Fibroblast of skin of abdomen (primary cell): ENCODE measurements at regions not wholly inside any gene's neighbourhood (a gene's known extent, or its start where the extent isn't known, plus 50 kb on each side); places are given as distances from the start of the nearest gene placed in this dataset.
A peak's percentile ranks its signal among the peaks of the same experiment; 100 is the strongest.
"Not testable (repeated sequence)": the region's sequence is repeated elsewhere in the genome, so short reads cannot be mapped to it uniquely, and the experiment has no call there.

Source experiments
- DNase-seq: peaks from one replicate; pipeline ENCODE4 v3.0.0-alpha.2; 2013

DNA sequence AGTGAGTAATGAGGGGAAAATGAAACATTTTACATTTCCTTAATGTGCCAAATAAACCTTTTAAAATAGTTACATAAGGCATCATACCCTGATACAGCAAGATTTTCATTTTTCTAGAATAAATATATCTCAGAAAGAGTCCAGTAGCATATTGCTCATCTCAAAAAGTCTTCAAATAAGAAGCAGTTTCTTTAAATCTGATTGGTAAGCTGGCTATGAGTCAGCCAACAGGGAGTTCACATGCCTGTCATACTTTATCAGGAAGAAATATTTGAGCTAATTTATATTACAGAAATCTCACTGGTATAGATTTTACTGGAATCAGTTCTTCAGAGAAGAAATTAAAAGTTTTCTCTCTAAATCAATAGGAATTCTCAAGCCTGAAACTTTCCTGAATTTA lies 258.1 kb downstream of the C11orf87 start:
- peak; percentile 60 for DNase-seq

DNA sequence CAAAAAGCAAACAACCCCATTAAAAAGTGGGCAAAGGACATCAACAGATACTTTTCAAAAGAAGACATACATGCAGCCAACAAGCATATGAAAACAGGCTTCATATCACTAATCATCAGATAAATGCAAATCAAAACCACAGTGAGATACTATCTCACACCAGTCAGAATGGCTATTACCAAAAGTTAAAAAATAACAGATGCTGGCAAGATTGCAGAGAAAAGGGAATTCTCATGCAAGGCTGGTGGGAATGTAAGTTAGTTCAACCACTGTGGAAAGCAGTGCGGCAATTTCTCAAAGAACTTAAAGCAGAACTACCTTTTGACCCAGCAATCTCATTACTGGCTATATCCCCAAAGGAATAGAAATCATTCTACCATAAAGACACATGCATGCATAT lies 260.8 kb downstream of the C11orf87 start:
- DNase-seq: not testable (repeated sequence)

DNA sequence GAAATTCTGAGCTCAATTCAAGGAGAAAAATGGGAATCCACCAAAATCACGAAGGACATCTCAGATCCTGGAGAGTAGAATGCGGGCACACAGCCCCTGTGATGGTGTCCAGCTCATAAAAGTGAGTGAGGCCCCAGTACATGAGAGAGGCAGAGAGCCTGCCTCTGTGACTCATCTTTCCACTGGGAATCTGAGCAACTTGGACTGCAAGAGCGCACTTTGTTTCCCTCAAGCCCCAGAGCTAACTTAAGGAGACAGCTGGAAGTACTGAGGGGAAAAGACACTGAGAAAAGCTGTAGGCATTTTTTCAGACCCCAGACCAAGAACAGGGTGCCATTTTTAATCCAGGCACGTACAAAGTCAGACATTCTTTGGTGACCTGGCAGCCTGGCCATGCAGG lies 273.7 kb downstream of the C11orf87 start:
- DNase-seq: peak; percentile 18

DNA sequence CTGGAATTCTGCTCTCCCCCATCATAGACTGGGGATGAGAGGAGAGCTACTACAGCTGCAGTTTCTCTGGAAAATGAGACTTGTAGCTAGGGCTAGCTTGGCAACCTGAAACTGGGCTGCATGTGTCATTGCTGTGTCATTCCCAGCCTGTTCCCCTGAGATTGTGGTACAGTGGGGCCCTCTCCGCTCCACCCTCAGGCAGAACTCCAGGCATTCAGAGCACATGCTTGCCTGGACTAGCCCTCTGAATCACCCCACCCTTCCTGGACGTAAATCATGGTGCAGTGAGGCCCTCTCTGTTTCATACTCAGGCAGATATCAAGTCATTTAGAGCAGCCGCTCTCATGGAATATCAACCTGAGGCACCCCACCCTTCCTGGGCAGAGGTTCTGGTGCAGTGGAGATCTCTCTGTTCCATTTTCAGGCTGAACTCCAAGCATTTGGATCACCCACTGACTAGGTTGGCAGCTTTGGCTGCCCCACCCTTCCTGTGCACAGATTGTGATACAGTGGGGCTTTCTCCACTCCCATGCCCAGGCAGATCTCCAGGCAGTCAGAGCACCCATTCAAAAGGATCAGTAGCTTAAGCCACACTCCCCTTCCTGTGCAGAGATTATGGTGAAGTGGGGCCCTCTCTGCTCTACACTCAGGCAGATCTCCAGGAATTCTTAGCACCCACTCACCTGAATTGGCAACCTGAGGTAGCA lies 274.4 kb downstream of the C11orf87 start:
- peak; percentile 47 for DNase-seq

DNA sequence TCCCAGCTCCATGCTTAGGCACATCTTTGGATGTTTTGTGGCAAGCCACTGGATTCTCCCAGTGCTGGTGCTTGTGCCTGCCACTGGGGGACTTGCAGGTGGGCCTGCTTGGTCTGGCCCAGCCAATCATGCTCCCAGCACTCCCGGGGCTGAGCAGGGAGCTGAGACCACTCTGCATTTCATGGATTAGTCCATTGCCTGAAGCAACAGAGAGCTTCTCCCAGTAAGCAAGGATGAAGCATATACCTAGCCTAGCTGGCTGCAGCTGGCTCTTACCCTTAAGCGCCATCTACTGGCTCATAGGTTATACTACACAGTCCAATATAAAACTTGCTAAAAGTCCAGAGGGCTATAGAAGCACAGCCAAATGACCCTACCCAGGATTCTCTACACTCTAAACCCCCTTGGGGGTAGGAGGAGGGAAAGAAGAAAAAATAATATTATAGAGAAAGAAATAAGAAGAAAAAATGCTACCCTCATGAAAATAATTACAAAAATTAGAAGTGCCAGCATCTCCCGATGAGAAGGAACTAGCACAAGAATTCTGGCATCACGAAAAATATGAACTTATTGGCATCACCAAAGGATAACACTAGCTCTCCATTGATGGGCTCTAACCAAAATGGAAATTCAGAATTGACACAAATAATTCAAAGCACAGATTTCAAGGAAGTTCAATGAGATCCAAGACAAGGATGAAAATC lies 275.3 kb downstream of the C11orf87 start:
- DNase-seq: peak; percentile 46

DNA sequence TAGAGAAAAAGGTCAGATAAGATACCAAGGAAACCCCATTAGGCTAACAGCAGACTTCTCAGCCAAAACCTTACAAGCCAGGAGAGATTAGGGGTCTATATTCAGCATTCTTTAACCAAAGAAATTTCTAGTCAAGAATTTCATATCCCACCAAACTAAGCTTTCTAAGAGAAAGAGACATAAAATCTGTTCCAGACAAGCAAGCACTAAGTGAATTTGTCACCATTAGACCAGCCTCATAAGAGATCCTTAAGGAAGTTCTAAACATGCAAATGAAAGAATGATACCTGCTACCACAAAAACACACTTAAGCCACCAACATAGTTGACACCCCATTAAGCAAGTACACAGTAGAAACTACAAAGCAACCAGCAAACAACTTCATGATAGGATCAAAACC lies 276.2 kb downstream of the C11orf87 start:
- no peak for DNase-seq

DNA sequence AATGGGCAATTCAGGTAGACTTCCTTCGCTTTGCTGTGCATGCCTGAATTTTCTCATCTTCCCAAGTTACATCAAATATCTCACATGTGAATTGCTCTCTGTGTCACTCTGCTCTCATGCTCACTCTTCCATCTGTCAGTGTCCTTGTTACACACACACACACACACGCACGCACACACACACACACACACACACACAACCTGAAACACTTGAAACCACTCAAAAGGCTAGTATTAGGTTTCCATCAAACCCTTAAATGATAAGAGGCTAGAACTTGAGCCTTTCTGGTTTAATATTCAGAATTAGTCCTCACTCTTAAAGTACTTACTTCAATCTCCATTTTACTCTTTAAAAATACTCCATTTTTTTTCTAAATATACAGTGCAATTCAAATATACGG lies 282.4 kb downstream of the C11orf87 start:
- no peak for DNase-seq

DNA sequence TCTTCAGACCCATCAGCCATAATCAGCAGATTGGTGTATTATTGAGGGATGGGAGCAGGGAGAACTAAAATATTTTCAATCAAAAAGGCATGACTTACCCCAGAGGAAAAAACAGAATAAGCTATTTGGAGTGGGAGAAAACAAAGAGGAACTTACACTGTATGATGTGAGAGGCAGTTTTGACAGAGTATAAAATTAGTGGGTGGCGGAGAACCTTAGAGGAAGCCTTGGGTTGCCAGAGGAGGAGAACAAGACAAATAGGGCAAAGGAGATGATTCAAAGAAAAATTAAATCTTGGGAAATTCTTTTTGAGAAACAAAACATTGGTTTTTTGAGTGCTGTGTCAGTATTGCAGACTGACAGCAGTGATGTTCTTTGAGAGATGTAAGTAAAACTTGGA lies 285.0 kb downstream of the C11orf87 start:
- DNase-seq: no peak

DNA sequence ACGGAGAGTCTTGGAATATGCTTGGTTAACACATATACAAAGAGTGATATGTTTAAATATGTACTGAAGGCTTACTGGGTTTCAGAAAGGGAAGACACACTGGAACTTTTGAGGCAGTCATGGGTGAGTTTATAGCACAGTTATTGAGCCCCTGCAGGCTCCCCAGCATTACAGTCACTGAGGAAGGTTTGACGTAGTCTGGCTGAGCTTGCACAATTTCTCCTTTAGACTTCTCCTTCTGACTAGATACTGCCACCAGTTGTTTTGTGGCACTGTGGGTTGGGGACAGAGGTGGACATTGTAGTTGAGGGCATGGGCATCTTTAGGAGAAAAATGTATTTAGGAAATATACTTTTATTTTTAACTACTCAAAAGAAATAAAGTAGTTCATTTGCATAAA lies 285.4 kb downstream of the C11orf87 start:
- no peak for DNase-seq

DNA sequence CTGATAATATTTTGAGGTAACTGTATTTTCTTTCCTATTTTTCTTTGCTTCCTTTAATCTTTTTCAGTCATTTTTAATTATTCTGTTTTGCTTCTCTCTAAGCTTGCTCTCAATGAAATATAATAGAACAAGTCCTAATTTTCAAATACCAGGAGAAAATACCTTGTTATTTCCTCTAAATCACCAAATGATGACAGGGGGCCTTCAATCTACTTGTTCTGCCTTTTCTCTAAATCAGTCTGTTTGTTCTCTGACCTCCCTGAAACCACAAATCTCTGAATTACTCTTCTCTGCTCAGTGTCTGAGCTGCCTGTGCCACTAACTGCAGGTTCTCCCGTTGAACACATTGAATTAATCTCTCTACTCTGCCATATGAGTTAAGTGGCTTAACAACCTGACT lies 286.2 kb downstream of the C11orf87 start:
- no peak for DNase-seq

DNA sequence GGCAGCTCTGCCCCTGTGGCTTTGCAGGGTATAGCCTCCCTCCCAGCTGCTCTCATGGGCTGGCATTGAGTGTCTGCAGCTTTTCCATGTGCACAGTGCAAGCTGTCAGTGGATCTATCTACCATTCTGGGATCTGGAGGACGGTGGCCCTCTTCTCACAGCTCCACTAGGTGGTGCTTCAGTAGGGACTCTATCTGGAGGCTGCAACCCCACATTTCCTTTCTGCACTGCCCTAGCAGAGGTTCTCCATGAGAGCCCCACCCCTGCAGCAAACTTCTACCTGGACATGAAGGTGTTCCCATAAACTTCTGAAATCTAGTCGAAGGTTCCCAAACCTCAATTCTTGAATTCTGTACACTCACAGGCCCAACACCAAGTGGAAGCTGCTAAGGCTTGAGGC lies 292.5 kb downstream of the C11orf87 start:
- not testable (repeated sequence) for DNase-seq

DNA sequence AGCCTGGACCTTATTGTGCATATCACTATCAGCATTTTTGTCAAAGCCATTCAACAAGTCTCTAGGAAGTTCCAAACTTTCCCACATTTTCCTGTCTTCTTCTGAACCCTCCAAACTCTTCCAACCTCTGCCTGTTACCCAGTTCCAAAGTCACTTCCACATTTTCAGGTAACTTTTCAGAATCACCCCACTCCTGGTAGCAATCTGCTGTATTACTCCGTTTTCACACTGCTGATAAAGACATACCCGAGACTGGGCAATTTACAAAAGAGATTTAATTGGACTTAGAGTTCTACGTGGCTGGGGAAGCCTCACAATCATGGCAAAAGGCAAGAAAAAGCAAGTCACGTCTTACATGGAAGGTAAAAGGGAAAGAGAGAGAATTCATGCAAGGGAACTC lies 293.4 kb downstream of the C11orf87 start:
- not testable (repeated sequence) for DNase-seq

DNA sequence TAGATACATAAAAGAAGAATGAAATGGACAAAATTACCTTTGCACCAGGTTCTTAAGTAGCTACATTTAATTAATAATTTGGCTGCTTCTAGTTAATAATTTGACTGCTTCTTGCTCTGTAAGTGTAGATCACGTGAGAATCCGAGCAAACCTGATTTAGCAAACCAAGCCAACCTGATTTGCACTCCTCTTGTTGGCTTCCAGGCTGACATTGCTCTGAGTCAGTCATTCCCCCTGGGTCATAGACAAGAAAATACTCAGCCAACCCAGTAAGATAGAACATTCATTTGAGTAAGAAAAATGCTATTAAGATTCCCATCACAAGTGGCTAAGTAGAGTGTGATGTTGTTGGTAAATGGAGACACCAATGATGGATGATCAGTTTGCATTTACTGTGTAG lies 304.1 kb downstream of the C11orf87 start:
- peak; percentile 37 for DNase-seq

DNA sequence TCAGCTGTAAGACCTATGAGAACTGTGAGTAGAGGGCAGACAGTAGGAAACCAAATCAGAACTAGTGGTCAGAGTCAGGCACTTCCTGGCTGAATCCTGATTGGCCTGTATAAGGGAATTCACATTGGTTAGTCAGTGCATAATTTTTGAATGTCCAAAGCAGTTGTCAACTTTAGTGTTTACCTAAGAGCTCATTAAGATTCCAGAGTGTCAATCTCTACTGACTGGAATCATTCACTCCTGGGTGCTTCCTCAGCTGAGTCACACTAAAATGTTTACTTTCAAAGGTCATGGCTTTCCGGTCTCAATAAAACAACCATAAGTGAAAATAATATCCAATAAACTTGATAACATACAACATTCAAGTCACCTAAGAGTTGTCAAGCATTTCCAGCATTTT lies 306.1 kb downstream of the C11orf87 start:
- DNase-seq: no peak

DNA sequence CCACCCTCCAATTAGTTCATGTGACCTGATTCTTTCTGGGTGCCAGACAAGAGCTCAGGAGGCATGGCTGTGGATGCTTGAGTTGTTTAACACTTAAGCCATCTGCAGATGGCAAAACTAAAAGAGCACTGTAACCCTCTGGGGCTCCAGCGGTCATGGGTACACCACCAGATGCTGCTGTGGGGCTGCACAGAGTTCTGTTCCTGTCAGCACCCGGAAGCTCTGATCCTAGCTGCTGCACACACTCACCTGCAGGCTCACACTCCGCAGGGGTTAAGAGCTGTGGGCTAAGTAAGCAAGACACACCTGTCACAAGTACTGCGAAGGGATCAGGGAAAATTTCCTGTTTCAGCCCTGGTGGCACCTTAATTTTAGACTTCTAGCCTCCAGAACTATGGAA lies 307.8 kb downstream of the C11orf87 start:
- DNase-seq: no peak

DNA sequence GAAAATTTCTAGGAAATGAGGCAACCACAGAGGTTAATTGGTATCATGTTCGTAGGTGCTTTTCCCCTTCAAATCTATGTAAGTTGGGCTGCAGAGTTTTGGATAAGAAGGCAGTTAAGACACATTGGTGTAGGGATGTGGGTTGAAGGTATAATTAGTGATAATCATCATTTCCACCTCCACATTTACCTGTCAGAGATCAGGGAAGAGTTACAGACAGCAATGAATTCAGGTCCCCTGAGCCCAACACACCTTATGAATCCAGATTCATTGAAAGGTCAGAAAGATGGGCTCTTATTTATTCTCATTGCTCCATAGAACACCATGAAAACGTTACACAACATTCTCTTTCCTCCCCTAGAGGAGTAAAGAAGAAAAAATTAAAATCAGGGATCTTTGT lies 308.7 kb downstream of the C11orf87 start:
- DNase-seq: no peak

DNA sequence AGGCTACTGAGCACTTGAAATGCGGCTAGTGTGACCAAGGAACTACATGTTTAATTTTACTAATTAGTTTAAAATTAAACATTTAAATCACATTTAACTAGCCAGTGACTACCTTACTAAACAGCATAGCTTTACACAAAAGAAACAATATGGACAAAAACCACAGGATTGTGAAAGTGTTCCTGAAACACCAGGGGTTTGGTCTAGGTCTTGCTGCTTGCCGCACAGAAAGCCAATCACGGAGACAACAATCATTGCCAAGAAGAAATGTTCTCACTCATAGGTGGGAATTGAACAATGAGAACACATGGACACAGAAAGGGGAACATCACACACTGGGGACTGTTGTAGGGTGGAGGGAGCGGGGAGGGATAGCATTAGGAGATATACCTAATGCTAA lies 309.5 kb downstream of the C11orf87 start:
- no peak for DNase-seq

DNA sequence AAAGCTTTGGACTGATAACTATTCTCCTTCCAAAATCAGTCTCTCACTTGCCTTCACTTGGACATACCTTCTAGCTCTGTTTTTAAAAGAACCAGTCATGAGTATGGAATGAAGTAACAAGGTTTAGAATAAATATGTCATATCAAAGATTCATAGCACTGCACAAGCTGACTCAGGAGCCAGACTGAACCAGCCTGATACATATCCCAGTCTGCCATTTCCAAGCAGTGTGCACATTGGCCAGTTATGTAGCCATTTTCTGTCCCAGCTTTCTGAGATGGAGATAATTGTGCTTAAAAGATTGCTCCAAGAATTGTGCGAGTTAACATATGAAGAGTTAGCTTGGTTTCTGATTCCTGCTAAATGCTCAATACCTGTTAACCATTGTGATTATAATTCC lies 311.3 kb downstream of the C11orf87 start:
- peak; percentile 58 for DNase-seq

DNA sequence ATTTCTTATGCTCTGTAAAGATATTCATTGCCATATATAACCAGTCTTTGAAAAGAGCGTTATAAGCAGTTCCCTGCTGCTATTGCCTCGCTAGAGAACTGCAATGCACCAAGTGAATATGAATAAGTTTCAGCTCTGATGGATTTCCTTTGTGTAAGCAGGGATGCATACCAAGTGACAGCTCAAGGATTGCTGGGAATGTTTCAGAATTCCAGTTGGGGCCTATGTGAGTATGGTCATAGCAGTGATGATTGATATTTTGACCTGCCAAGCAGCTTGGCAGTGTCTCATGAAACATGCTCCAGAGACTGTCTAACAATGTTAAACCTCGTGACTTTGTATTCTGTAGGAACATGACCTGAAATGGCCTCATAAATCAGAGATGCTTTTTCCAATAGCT lies 312.6 kb downstream of the C11orf87 start:
- peak; percentile 82 for DNase-seq

DNA sequence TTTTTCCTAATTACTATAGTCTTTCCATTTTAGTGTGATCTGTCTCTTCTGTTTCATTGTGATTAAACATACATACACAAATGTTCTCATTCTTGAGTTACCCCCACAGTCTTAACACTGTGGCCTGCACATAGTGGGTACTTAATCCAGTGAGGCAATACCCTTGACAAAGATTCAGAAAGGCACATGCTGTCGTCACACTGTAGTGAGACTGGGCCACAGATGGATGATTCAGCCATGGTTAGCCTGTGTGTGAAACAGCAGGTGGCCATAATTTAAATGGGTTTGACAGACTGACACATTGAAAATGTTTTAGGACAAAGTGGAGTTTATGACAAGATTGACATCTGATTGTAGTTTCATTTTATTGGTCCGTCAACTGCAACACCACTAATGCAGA lies 313.1 kb downstream of the C11orf87 start:
- DNase-seq: peak; percentile 13

DNA sequence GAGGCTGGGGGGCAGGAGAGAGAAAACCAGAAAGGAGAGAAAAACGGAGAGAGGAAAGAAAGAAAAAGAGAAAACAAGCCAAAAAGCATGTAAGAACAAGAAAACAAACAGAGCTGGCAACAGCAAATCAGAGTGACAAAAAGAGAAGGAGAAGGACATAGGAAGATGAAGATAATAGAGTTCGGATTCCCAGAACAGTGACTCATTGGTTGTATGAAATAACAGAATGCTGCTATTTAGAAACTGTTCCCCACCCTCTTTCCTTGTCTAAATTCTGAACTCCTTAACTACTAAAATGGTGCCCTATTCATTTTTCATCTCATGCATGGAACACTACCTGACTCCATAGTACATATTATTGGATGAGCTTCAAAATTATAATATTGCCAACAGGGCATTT lies 317.4 kb downstream of the C11orf87 start:
- no peak for DNase-seq

DNA sequence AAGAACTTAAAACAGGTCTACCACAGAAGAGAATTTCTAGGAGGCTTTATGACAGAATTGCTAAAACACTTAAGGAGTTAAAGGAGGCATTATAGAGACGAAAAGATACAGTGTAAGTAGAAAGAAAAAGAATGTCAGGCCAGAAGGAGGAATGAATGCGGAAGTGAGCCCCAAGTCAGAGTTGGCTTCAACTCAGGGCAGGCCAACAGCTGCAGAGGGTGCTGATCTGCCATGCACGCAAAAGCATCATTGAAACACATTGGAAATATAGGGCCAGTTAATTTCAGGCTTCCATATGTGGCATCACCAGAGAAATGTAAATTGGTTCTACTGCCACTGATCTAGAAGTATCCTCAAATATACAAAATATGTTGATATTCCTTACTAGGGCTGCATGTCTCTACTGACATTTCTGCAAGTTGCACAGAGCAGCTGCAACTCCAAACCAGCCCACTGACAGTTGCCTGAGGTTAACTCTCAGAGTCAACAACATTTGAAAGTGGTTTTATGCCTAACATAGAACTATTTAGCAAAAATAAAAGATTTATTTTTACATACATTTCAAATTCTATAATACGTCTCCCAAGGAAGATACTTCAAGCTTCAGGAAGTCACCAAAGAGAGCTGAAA lies 324.1 kb downstream of the C11orf87 start:
- no peak for DNase-seq

DNA sequence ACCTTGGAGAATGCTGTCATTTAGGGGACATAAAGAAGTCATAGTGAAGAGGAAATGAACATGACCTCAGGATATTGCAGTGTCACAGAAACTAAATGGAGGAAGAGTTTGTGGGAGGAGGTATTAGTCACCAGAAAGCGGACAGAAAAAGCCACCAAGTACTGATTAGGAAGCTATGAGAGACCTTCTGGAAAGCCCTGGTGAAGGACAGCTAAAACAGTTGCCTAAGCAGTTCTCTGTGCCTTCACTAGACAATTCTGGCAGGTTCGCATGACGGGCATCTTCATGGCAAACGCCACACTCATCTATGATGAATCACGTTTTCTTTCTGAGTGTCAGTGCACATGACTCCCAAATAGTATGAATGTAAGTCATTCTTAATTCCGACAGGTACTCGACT lies 325.8 kb downstream of the C11orf87 start:
- DNase-seq: no peak

DNA sequence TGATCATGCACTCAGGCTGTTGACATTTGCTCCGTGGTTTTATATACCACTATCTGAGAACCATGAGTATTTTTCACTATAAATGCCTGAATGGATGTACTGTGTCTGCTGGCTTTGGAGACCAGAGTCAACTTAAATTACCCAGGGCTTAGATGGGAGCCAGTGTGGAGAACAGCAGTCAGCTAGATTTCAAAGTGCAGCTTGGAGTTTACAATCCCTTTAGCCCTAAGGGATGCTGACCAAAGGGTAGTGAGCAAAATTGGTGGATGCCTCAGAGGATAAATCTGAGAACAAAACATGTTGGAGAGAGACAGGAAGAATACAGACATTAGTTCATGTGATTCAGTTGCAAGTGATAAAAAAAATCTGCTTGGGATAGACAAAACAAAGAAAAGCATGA lies 327.5 kb downstream of the C11orf87 start:
- no peak for DNase-seq
